ENCODE measurements at regions not wholly inside any gene's neighbourhood (a gene's known extent, or its start where the extent isn't known, plus 50 kb on each side); places are given as distances from the start of the nearest gene placed in this dataset.

DNA sequence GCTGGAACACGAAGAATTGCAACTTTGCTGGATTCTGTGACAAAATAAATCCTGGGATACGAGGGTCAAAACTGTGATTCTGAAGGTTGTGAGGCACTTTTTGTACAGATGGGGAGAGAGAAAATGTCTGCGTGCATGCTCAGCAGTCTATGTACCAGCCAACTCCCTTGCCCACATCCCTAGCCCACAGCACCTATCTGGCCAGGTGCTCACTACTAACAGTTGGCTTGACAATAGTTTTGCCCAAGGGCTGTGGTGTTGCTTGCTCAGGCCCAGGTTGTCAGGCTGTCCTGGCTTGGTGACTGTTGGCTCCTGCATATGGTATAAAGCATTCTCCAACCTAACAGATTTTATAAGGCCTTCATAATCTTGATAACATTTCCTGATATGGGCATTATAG lies 102.0 kb downstream of the DMRT2 start:
- 72 to 86% methylated on average over 3 of the region's 3 CpGs for WGBS, 2 donors (ENCODE audit: low coverage in 1 of 2)
- Histone ChIP-seq H3K4me1 (no peaks in the 10 kb centered on the region), H3K36me3 (no peaks in the 10 kb centered on the region), H3K27me3 (no peaks in the 10 kb centered on the region), H3K27ac (no peak overlapping the region), H3K4me3 (no peak overlapping the region), H3K9me3 (no peaks in the 10 kb centered on the region)
- TF ChIP-seq CTCF (IDR thresholded peaks at IDR 0.05), result no peak
- no peak for TF ChIP-seq POLR2AphosphoS5 (IDR thresholded peaks at IDR 0.05)
- TF ChIP-seq EP300 (IDR thresholded peaks at IDR 0.05; ENCODE audit: low read depth), result no peak
- no peak for TF ChIP-seq POLR2A (IDR thresholded peaks at IDR 0.05)
- intact Hi-C loops (cut with DNase I; ENCODE audit: low total_unique reads) (no loop called here), in situ Hi-C loops (cut with MboI; ENCODE audit: low pct_ligation_motif_present in 1 of 4, low pct_unique_long_range_greater_than_20kb in 1 of 4, low sequenced_read_pairs in 3 of 4) (no loop called here)
- DNase-seq, result no peak

DNA sequence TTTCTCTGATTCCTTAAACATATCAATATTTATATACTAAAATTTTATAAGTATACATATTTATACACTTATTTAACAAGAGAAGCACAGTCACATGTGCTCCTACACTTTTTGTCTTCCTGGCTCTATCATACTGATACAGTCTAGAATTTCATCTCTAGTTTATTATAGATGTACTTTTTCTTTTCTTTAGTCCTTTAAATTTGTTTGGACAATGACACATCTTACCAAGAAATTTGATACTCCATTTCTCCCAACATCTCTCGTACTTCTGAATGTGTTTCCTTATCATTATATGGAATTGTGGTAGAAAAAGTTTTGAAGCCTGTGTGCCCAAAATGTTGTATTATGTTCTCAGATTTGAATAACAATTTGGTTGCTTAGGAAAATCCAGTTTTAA lies 104.6 kb downstream of the DMRT2 start:
- intact Hi-C loops (cut with DNase I; ENCODE audit: low total_unique reads) (no loop called here), in situ Hi-C loops (cut with MboI; ENCODE audit: low pct_ligation_motif_present in 1 of 4, low pct_unique_long_range_greater_than_20kb in 1 of 4, low sequenced_read_pairs in 3 of 4) (no loop called here)
- no peaks in the 10 kb centered on the region for H3K4me1 ChIP-seq
- DNase-seq, result no peak
- WGBS, 2 donors (ENCODE audit: low coverage in 1 of 2), result 35 to 52% methylated on average over 1 of the region's 1 CpG
- no peak for TF ChIP-seq POLR2AphosphoS5 (IDR thresholded peaks at IDR 0.05)
- TF ChIP-seq EP300 (IDR thresholded peaks at IDR 0.05; ENCODE audit: low read depth), result no peak
- no peak for TF ChIP-seq CTCF (IDR thresholded peaks at IDR 0.05)
- no peak for TF ChIP-seq POLR2A (IDR thresholded peaks at IDR 0.05)
- H3K9me3 ChIP-seq, result no peaks in the 10 kb centered on the region
- H3K4me3 ChIP-seq, result no peak overlapping the region
- no peak overlapping the region for H3K27ac ChIP-seq
- H3K36me3 ChIP-seq, result no peaks in the 10 kb centered on the region
- H3K27me3 ChIP-seq, result no peaks in the 10 kb centered on the region

GRCh38 chr9:1155602-1156001 lies 105.4 kb downstream of the DMRT2 start:
- no peak for TF ChIP-seq POLR2AphosphoS5 (IDR thresholded peaks at IDR 0.05)
- TF ChIP-seq EP300 (IDR thresholded peaks at IDR 0.05; ENCODE audit: low read depth), result no peak
- TF ChIP-seq POLR2A (IDR thresholded peaks at IDR 0.05), result no peak
- no peak for TF ChIP-seq CTCF (IDR thresholded peaks at IDR 0.05)
- Histone ChIP-seq H3K9me3 (no peaks in the 10 kb centered on the region), H3K27ac (no peak overlapping the region), H3K4me3 (no peak overlapping the region), H3K36me3 (no peaks in the 10 kb centered on the region), H3K27me3 (no peaks in the 10 kb centered on the region), H3K4me1 (no peaks in the 10 kb centered on the region)
- in situ Hi-C loops (cut with MboI; ENCODE audit: low pct_ligation_motif_present in 1 of 4, low pct_unique_long_range_greater_than_20kb in 1 of 4, low sequenced_read_pairs in 3 of 4), result no loop called here
- DNase-seq, result no peak
- intact Hi-C loops (cut with DNase I; ENCODE audit: low total_unique reads), result no loop called here

DNA sequence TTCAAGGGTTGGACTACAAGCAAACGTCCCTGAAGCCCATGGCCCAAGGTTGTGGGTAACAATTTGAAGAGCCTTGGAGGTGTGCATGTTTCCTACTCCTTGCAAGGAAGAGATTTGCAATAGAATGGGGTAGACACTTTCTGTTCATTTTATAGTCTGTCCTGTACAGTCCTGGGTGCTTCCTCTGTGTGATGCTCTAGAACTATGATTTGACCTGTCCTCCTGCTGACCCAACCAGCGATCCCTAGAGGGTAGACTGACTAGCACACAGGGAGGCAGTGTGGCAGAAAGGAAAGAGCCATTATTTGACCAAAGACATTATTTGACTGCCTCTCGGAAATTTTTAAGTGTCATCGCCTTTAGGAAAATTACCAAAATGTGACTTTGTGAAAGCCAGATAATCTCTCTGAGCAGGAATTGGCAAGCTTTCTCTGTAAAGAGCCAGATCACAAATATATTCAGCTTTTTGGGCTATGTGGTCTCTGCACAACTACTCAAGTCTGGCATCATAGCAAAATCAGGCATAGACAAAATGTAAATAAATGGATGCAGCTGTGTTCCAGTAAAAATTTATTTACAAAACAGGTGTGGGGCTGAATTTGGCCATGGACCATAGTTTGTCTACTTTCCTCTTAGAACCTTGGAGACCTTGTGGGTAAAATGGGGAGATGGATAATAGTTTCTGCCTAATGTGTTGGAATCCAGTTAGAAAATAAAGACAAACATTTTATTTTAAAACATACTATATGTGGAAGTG lies 106.8 kb downstream of the DMRT2 start:
- Histone ChIP-seq H3K27me3 (no peaks in the 10 kb centered on the region), H3K27ac (no peak overlapping the region), H3K4me1 (no peaks in the 10 kb centered on the region), H3K9me3 (no peaks in the 10 kb centered on the region), H3K4me3 (no peak overlapping the region), H3K36me3 (no peaks in the 10 kb centered on the region)
- WGBS, 2 donors (ENCODE audit: low coverage in 1 of 2), result 25 to 57% methylated on average over 4 of the region's 4 CpGs
- in situ Hi-C loops (cut with MboI; ENCODE audit: low pct_ligation_motif_present in 1 of 4, low pct_unique_long_range_greater_than_20kb in 1 of 4, low sequenced_read_pairs in 3 of 4) (no loop called here), intact Hi-C loops (cut with DNase I; ENCODE audit: low total_unique reads) (no loop called here)
- DNase-seq, result no peak
- TF ChIP-seq CTCF (IDR thresholded peaks at IDR 0.05) (no peak), POLR2A (IDR thresholded peaks at IDR 0.05) (no peak), POLR2AphosphoS5 (IDR thresholded peaks at IDR 0.05) (no peak), EP300 (IDR thresholded peaks at IDR 0.05; ENCODE audit: low read depth) (no peak)

All from transverse colon (tissue), 4 donors.